HFFc6 (cell line): ENCODE measurements at regions not wholly inside any gene's neighbourhood (a gene's known extent, or its start where the extent isn't known, plus 50 kb on each side); places are given as distances from the start of the nearest gene placed in this dataset.

Experiments used
- DNase-seq: peaks from one replicate; pipeline ENCODE4 v3.0.0-alpha.2; 2018
- H3K27ac Mint-ChIP-seq: 2 replicates; pipeline ENCODE4 v1.8.0; 2020; ENCODE audit warnings: mild to moderate bottlenecking, mixed read lengths
- H3K27me3 Mint-ChIP-seq: 2 replicates; pipeline ENCODE4 v1.8.0; 2021; ENCODE audit warnings: mild to moderate bottlenecking, moderate library complexity, mixed read lengths; ENCODE audit not compliant: insufficient read depth
- H3K36me3 Mint-ChIP-seq: 2 replicates; pipeline ENCODE4 v1.8.0; 2021; ENCODE audit warnings: low read depth, mixed read lengths
- H3K4me1 Mint-ChIP-seq: 2 replicates; pipeline ENCODE4 v1.8.0; 2020; ENCODE audit warnings: low read depth, mixed read lengths
- H3K4me3 Mint-ChIP-seq: 2 replicates; pipeline ENCODE4 v1.8.0; 2020; ENCODE audit warnings: mild to moderate bottlenecking, moderate library complexity, mixed read lengths
- H3K9me3 Mint-ChIP-seq: 2 replicates; pipeline ENCODE4 v1.8.0; 2020; ENCODE audit warnings: mild to moderate bottlenecking, mixed read lengths
- CTCF ChIP-seq: fragments of 200-600 bp; sonication (generic); IDR thresholded peaks from 2 replicates; pipeline ENCODE4 v1.5.0; 2021; ENCODE audit warnings: antibody characterized with exemption, mild to moderate bottlenecking

- TF ChIP-seq CTCF = no peak
- Mint-ChIP-seq H3K36me3 (peaks cover 7% of the 10 kb centered on the region; the same call in 1 of the 2 replicates), H3K27me3 (peaks cover 6% of the 10 kb centered on the region), H3K4me3 (no peak overlapping the region), H3K4me1 (no peaks in the 10 kb centered on the region), H3K9me3 (peaks cover 12% of the 10 kb centered on the region), H3K27ac (no peak overlapping the region; the same call in 1 of the 2 replicates)
- peak; percentile 88 for DNase-seq
Observed at GRCh38 chr2:36277146-36277808, 78.3 kb upstream of the CRIM1 start.

- Mint-ChIP-seq H3K4me3 (no peak overlapping the region), H3K27me3 (peaks cover 13% of the 10 kb centered on the region), H3K36me3 (no peaks in the 10 kb centered on the region), H3K4me1 (no peaks in the 10 kb centered on the region), H3K9me3 (no peaks in the 10 kb centered on the region), H3K27ac (no peak overlapping the region)
- no peak for DNase-seq
- TF ChIP-seq CTCF = no peak
Observed at GRCh38 chr2:36271266-36271665, 84.3 kb upstream of the CRIM1 start.

- no peaks in the 10 kb centered on the region for H3K36me3 Mint-ChIP-seq
- no peak overlapping the region for H3K27ac Mint-ChIP-seq
- no peak for TF ChIP-seq CTCF
- peaks cover 18% of the 10 kb centered on the region for H3K27me3 Mint-ChIP-seq
- DNase-seq = no peak
- H3K9me3 Mint-ChIP-seq = no peaks in the 10 kb centered on the region
- H3K4me3 Mint-ChIP-seq = no peak overlapping the region
- H3K4me1 Mint-ChIP-seq = no peaks in the 10 kb centered on the region
Observed at GRCh38 chr2:36270758-36271157, 84.8 kb upstream of the CRIM1 start.

DNA sequence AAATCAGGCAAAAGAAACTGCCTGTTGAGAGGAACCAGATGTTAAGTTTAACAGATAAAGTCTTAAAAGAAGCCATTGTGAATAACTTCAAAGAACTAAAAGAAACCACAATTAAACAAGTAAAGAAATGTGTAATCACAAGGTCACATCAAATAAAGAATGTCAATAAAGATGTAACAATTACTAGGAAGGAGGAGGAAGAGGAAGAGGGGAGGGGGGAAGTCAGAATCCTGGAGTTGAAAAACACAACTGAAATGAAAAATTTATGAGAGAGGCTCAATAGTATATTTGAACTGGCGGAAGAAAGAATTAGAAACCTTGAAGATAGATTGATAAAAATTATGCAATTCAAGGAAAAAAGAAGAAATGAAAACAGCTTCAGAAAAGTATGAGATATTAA is 88.4 kb upstream of the CRIM1 start:
- no peak for DNase-seq
- Mint-ChIP-seq H3K9me3 (no peaks in the 10 kb centered on the region), H3K4me1 (no peaks in the 10 kb centered on the region), H3K27me3 (peaks cover 17% of the 10 kb centered on the region), H3K27ac (no peak overlapping the region), H3K4me3 (no peak overlapping the region), H3K36me3 (no peaks in the 10 kb centered on the region)
- TF ChIP-seq CTCF = no peak

DNA sequence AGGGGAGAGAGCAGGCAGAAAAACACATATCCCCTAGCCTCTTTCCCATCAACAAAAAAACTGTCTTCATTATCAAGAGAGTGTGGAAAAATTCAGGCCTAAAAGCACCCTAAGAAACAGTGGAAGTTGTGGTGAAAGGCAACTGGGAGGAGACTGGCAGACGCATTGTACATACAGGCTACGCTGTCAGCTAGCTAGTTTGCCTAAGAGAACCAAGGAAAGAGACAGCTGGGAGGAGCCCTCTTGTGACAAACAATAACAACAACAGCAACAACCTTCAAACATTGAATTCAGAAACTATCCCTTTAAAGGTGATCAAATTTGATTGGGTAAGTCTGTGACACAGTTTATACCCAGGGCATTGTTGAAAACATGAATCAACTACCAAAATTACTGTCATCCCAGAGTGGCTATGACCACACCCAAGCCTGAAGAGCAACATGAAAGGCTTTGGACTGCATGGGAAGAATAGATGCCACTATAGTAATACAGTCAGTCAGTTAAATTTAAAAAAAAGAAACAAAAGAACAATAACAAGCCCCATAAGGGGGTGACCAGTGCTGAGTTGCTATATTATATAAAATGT is 88.9 kb upstream of the CRIM1 start:
- no peak overlapping the region for H3K27ac Mint-ChIP-seq
- no peak for DNase-seq
- no peak for TF ChIP-seq CTCF
- H3K4me3 Mint-ChIP-seq = no peak overlapping the region
- H3K27me3 Mint-ChIP-seq = peaks cover 15% of the 10 kb centered on the region; the same call in 1 of the 2 replicates
- H3K36me3 Mint-ChIP-seq = no peaks in the 10 kb centered on the region
- H3K9me3 Mint-ChIP-seq = no peaks in the 10 kb centered on the region
- H3K4me1 Mint-ChIP-seq = no peaks in the 10 kb centered on the region
